Endodermal cell (in vitro differentiated cells): ENCODE measurements at regions not wholly inside any gene's neighbourhood (a gene's known extent, or its start where the extent isn't known, plus 50 kb on each side); places are given as distances from the start of the nearest gene placed in this dataset.

ENCODE experiments used
- DNase-seq: peaks from one replicate; pipeline ENCODE4 v3.0.0-alpha.2; 2017
- H3K27ac ChIP-seq: 2 replicates; pipeline ENCODE4 v1.5.1; 2013; ENCODE audit warnings: mild to moderate bottlenecking, low read depth, low read length, moderate library complexity
- H3K27me3 ChIP-seq: 2 replicates; pipeline ENCODE4 v1.6.1; 2013; ENCODE audit warnings: mild to moderate bottlenecking, low read length, moderate library complexity; ENCODE audit not compliant: insufficient read depth, control insufficient read depth, poor library complexity, severe bottlenecking
- H3K36me3 ChIP-seq: 2 replicates; pipeline ENCODE4 v1.7.0; 2013; ENCODE audit warnings: mild to moderate bottlenecking, low read length, moderate library complexity; ENCODE audit not compliant: control insufficient read depth, insufficient read depth
- H3K4me1 ChIP-seq: one replicate; pipeline ENCODE4 v1.7.0; 2013; ENCODE audit warnings: low read length; ENCODE audit not compliant: control insufficient read depth, insufficient read depth
- H3K4me3 ChIP-seq: 2 replicates; pipeline ENCODE4 v1.5.1; 2013; ENCODE audit warnings: mild to moderate bottlenecking, low read length, moderate library complexity
- H3K9ac ChIP-seq: 2 replicates; pipeline ENCODE4 v1.6.1; 2013; ENCODE audit warnings: mild to moderate bottlenecking, low read length, moderate library complexity; ENCODE audit not compliant: poor library complexity, severe bottlenecking; ENCODE audit errors: extremely low read depth
- H3K9me3 ChIP-seq: 2 replicates; pipeline ENCODE4 v1.6.1; 2013; ENCODE audit warnings: mild to moderate bottlenecking, low read length, moderate library complexity; ENCODE audit not compliant: control insufficient read depth
- H3K27ac Mint-ChIP-seq: 2 replicates; pipeline ENCODE4 v1.8.0; 2020; ENCODE audit warnings: mixed read lengths
- H3K27me3 Mint-ChIP-seq: 2 replicates; pipeline ENCODE4 v1.8.0; 2021; ENCODE audit warnings: mild to moderate bottlenecking, mixed read lengths; ENCODE audit not compliant: insufficient read depth
- H3K36me3 Mint-ChIP-seq: 2 replicates; pipeline ENCODE4 v1.8.0; 2020; ENCODE audit warnings: low read depth, mixed read lengths
- H3K4me1 Mint-ChIP-seq: 2 replicates; pipeline ENCODE4 v1.8.0; 2020; ENCODE audit warnings: mixed read lengths
- H3K4me3 Mint-ChIP-seq: 2 replicates; pipeline ENCODE4 v1.8.0; 2020; ENCODE audit warnings: mild to moderate bottlenecking, moderate library complexity, mixed read lengths
- H3K9me3 Mint-ChIP-seq: 2 replicates; pipeline ENCODE4 v1.8.0; 2020; ENCODE audit warnings: mild to moderate bottlenecking, mixed read lengths
- CTCF ChIP-seq: fragments of 200-600 bp; sonication (generic); conservative IDR thresholded peaks from 2 replicates; pipeline ENCODE4 v1.5.0; 2021; ENCODE audit warnings: antibody characterized with exemption, mild to moderate bottlenecking
- WGBS, 2 experiments: methylation state at CpG; one replicate each; pipeline versions ENCODE4 v1.1.5 to v1.1.7; 2013; ENCODE audit warnings: missing lambda C conversion rate in 2 of 2, mixed read lengths in 1 of 2; ENCODE audit not compliant: insufficient coverage in 1 of 2, insufficient read length in 1 of 2; 5-methylcytosine and 5-hydroxymethylcytosine counted together

- DNase-seq = no peak
- Mint-ChIP-seq H3K27me3 (peaks cover 34% of the 10 kb centered on the region), H3K9me3 (peaks cover under 1% of the 10 kb centered on the region), H3K4me1 (no peaks in the 10 kb centered on the region), H3K27ac (no peak overlapping the region), H3K36me3 (no peaks in the 10 kb centered on the region), H3K4me3 (no peak overlapping the region)
- Histone ChIP-seq H3K9me3 (peaks cover 5% of the 10 kb centered on the region), H3K27ac (no peak overlapping the region), H3K4me3 (no peak overlapping the region), H3K27me3 (peaks cover 61% of the 10 kb centered on the region), H3K4me1 (no peaks in the 10 kb centered on the region), H3K36me3 (no peaks in the 10 kb centered on the region), H3K9ac (no peak overlapping the region)
- no peak for TF ChIP-seq CTCF
- WGBS, 2 experiments = 84% methylated on average over 6 of the region's 6 CpGs; no CpG with 5 or more reads in 1 of the 2 experiments
Measured at GRCh38 chr17:71966055-71966454, 154.8 kb upstream of the SOX9 start.

- no peak for TF ChIP-seq CTCF
- peaks cover 34% of the 10 kb centered on the region for H3K27me3 Mint-ChIP-seq
- Histone ChIP-seq H3K36me3 (no peaks in the 10 kb centered on the region), H3K9ac (no peak overlapping the region), H3K9me3 (peaks cover 10% of the 10 kb centered on the region), H3K27ac (no peak overlapping the region), H3K4me1 (no peaks in the 10 kb centered on the region), H3K27me3 (peaks cover 63% of the 10 kb centered on the region), H3K4me3 (no peak overlapping the region)
- no peaks in the 10 kb centered on the region for H3K36me3 Mint-ChIP-seq
- no peak for DNase-seq
- H3K27ac Mint-ChIP-seq = no peak overlapping the region
- no peaks in the 10 kb centered on the region for H3K4me1 Mint-ChIP-seq
- no peaks in the 10 kb centered on the region for H3K9me3 Mint-ChIP-seq
- WGBS, 2 experiments = 94 to 98% methylated on average over 6 to 13 of the region's 13 CpGs
- H3K4me3 Mint-ChIP-seq = no peak overlapping the region
Measured at GRCh38 chr17:71966459-71967313, 154.1 kb upstream of the SOX9 start.

- Histone ChIP-seq H3K27me3 (peaks cover 79% of the 10 kb centered on the region), H3K9ac (no peak overlapping the region), H3K36me3 (no peaks in the 10 kb centered on the region), H3K4me1 (no peaks in the 10 kb centered on the region), H3K27ac (no peak overlapping the region), H3K4me3 (no peak overlapping the region), H3K9me3 (peaks cover 10% of the 10 kb centered on the region)
- no peaks in the 10 kb centered on the region for H3K4me1 Mint-ChIP-seq
- H3K4me3 Mint-ChIP-seq = no peak overlapping the region
- TF ChIP-seq CTCF = no peak
- H3K27ac Mint-ChIP-seq = no peak overlapping the region
- no peak for DNase-seq
- H3K27me3 Mint-ChIP-seq = peaks cover 50% of the 10 kb centered on the region
- no peaks in the 10 kb centered on the region for H3K36me3 Mint-ChIP-seq
- H3K9me3 Mint-ChIP-seq = no peaks in the 10 kb centered on the region
Measured at GRCh38 chr17:71969500-71969899, 151.3 kb upstream of the SOX9 start.
